C4-2B (cell line): ENCODE measurements at regions not wholly inside any gene's neighbourhood (a gene's known extent, or its start where the extent isn't known, plus 50 kb on each side); places are given as distances from the start of the nearest gene placed in this dataset.

ENCODE experiments used
- ZFX ChIP-seq: fragments of 450-650 bp; IDR thresholded peaks from 2 replicates; pipeline ENCODE4 v1.6.1; 2017
- TF ChIP-seq, protein P1 (sequence below): fragments of 450-650 bp; conservative IDR thresholded peaks from 2 replicates; pipeline ENCODE4 v1.5.1; 2017; ENCODE audit warnings: mild to moderate bottlenecking

DNA sequence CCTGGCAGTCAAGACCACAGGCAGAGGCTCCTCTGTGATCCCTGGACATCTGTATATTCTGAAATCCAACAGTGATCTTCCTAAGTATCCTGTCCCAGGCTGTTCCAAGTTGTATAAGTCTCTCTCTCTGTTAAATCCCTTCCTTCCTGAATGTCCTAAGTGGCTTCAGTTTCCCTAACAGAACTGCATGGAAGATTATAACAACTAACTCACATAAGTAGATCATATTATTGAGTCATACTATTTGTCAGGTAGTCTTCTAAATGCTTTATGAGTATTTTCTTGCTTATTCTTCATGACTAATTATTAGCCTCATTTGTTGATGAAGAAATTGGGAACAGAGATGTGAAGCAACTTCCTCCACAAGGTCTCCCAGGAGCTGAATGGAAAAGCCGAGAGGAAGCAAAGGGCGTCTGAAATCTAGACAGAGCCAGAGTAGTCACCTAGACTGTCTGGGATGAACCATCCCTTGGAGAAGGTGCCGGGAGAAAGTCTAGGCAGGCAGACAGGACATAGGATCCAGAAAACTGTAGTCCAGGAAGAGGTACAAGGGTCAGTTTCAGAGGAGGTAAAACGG, 93.2 kb upstream of the FAT3 start:
- TF ChIP-seq, protein P1, sequence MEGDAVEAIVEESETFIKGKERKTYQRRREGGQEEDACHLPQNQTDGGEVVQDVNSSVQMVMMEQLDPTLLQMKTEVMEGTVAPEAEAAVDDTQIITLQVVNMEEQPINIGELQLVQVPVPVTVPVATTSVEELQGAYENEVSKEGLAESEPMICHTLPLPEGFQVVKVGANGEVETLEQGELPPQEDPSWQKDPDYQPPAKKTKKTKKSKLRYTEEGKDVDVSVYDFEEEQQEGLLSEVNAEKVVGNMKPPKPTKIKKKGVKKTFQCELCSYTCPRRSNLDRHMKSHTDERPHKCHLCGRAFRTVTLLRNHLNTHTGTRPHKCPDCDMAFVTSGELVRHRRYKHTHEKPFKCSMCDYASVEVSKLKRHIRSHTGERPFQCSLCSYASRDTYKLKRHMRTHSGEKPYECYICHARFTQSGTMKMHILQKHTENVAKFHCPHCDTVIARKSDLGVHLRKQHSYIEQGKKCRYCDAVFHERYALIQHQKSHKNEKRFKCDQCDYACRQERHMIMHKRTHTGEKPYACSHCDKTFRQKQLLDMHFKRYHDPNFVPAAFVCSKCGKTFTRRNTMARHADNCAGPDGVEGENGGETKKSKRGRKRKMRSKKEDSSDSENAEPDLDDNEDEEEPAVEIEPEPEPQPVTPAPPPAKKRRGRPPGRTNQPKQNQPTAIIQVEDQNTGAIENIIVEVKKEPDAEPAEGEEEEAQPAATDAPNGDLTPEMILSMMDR: no peak
- no peak for TF ChIP-seq ZFX
